OCI-LY7 (cell line): ENCODE measurements at regions not wholly inside any gene's neighbourhood (a gene's known extent, or its start where the extent isn't known, plus 50 kb on each side); places are given as distances from the start of the nearest gene placed in this dataset.

Experiments used
- BruUV-seq: library from RNA; stranded (reverse); fragments of 400-500 nt; replicated peaks from 2 replicates; lab custom pipeline; 2021; lab: Mats Ljungman, UMichigan
- CTCF ChIA-PET: fragments of 300-600 bp; sonication (Branson Sonifier 250); formaldehyde crosslinking; loops from one replicate; lab custom pipeline; 2022; ENCODE audit warnings: antibody characterized with exemption; ENCODE audit not compliant: unreplicated experiment; lab: Charles Lee
- POLR2A ChIA-PET: fragments of 300-600 bp; sonication (Branson Sonifier 250); formaldehyde crosslinking; loops from one replicate; lab custom pipeline; 2022; ENCODE audit warnings: antibody characterized with exemption; lab: Charles Lee
- DNase-seq: peaks from one replicate; pipeline ENCODE4 v3.0.0-alpha.2; 2015; ENCODE audit warnings: low spot score
- H2AFZ ChIP-seq: fragments of 200-600 bp; sonication (generic), shearing (Covaris generic); 2 replicates; pipeline ENCODE4 v1.6.1; 2014; ENCODE audit warnings: mild to moderate bottlenecking, antibody characterized with exemption, low read length, moderate library complexity
- H3K27ac ChIP-seq: fragments of 200-600 bp; sonication (generic); 2 replicates; pipeline ENCODE4 v1.5.1; 2014; ENCODE audit warnings: mixed run types, low read depth, mild to moderate bottlenecking, moderate library complexity, low read length, inconsistent platforms; ENCODE audit not compliant: poor library complexity, severe bottlenecking
- H3K36me3 ChIP-seq: fragments of 200-600 bp; sonication (generic); 2 replicates; pipeline ENCODE4 v1.6.1; 2014; ENCODE audit warnings: mild to moderate bottlenecking, antibody characterized with exemption, low read length, moderate library complexity, mixed read lengths; ENCODE audit not compliant: insufficient read depth
- H3K4me1 ChIP-seq: fragments of 200-600 bp; sonication (generic); 2 replicates; pipeline ENCODE4 v1.5.1; 2014; ENCODE audit warnings: mild to moderate bottlenecking, low read length; ENCODE audit not compliant: insufficient read depth, poor library complexity, severe bottlenecking
- H3K4me2 ChIP-seq: fragments of 200-600 bp; sonication (generic); 2 replicates; pipeline ENCODE4 v1.6.1; 2014; ENCODE audit warnings: mild to moderate bottlenecking, low read length
- H3K4me3 ChIP-seq: fragments of 200-600 bp; sonication (generic); 2 replicates; pipeline ENCODE4 v1.5.1; 2014; ENCODE audit warnings: mild to moderate bottlenecking, low read depth, low read length; ENCODE audit not compliant: poor library complexity, severe bottlenecking
- H3K79me2 ChIP-seq: fragments of 200-600 bp; sonication (generic); 2 replicates; pipeline ENCODE4 v1.6.1; 2016; ENCODE audit warnings: low read depth, mild to moderate bottlenecking, low read length, moderate library complexity, mixed read lengths; ENCODE audit not compliant: insufficient read depth
- H3K9me2 ChIP-seq: fragments of 200-600 bp; sonication (generic); 2 replicates; pipeline ENCODE4 v1.6.1; 2016; ENCODE audit warnings: mild to moderate bottlenecking, low read length, mixed read lengths; ENCODE audit not compliant: insufficient read depth
- H3K9me3 ChIP-seq: fragments of 200-600 bp; sonication (generic); 2 replicates; pipeline ENCODE4 v1.6.1; 2014; ENCODE audit warnings: mild to moderate bottlenecking, mixed run types, low read length, mixed read lengths
- H4K20me1 ChIP-seq: fragments of 200-600 bp; sonication (generic); 2 replicates; pipeline ENCODE4 v1.6.1; 2014; ENCODE audit warnings: mild to moderate bottlenecking, antibody characterized with exemption, low read length, moderate library complexity, mixed read lengths; ENCODE audit not compliant: insufficient read depth
- EZH2phosphoT487 ChIP-seq: fragments of 200-600 bp; sonication (generic); IDR thresholded peaks from 2 replicates; pipeline ENCODE4 v1.6.1; 2018; ENCODE audit warnings: low read depth, borderline replicate concordance, mild to moderate bottlenecking, mixed run types, antibody characterized with exemption, low read length, moderate library complexity, mixed read lengths
- intact Hi-C: fragments of 100-400 bp; cut with micrococcal nuclease; formaldehyde crosslinking; loops from one replicate; pipeline ENCODE4 v1.10.0; 2022; ENCODE audit not compliant: unreplicated experiment
- TF ChIP-seq, protein P1 (sequence below): fragments of 200-600 bp; sonication (generic); conservative IDR thresholded peaks from 2 replicates; pipeline ENCODE4 v1.5.1; 2014; ENCODE audit warnings: mild to moderate bottlenecking, antibody characterized with exemption, low read length, moderate library complexity, mixed read lengths

DNA sequence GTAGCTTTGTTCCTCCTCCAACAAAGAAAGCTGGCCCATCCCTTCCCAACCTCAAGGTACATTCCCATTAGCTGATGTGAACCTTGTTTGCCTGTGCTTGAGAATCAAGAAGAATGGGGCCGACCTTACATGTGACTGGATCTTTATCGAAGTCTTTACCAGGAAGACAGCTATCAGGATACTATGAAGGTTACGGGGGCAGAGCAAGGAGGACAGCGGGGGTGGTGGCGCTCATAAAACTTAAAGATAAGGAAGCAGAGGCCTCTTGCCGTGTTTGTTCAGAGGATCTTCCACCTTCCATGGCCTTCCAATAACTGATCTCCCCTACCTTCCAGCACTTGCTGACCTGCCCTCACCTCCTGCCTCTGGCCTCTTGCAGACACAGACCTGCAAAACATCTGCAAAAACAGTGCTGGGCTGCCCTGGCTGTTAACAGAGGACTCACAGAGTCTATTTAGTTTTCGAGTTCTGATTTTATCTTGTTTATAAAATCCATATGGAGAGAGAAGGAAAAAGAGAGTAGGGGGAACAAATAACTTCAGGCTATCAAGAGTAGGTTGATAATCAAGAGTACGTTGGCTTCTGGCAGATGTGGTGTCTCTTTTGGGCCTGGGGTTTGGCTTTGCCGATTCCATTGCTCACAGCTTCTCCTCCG is 198.0 kb downstream of the HUNK start:
- H3K9me3 ChIP-seq: no peaks in the 10 kb centered on the region
- POLR2A ChIA-PET: interaction anchor here (0.6 kb wide), 1 partner anchor 29 kb away, joined by 3 read pairs; no protein-coding TSS in a partner anchor
- no TSS peak for BruUV-seq
- no peaks in the 10 kb centered on the region for H4K20me1 ChIP-seq
- TF ChIP-seq, protein P1, sequence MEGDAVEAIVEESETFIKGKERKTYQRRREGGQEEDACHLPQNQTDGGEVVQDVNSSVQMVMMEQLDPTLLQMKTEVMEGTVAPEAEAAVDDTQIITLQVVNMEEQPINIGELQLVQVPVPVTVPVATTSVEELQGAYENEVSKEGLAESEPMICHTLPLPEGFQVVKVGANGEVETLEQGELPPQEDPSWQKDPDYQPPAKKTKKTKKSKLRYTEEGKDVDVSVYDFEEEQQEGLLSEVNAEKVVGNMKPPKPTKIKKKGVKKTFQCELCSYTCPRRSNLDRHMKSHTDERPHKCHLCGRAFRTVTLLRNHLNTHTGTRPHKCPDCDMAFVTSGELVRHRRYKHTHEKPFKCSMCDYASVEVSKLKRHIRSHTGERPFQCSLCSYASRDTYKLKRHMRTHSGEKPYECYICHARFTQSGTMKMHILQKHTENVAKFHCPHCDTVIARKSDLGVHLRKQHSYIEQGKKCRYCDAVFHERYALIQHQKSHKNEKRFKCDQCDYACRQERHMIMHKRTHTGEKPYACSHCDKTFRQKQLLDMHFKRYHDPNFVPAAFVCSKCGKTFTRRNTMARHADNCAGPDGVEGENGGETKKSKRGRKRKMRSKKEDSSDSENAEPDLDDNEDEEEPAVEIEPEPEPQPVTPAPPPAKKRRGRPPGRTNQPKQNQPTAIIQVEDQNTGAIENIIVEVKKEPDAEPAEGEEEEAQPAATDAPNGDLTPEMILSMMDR: no peak
- no peak overlapping the region for H3K27ac ChIP-seq
- intact Hi-C loops: no loop called here
- CTCF ChIA-PET: interaction anchor here (0.6 kb wide), 1 partner anchor 132 kb away, joined by 3 read pairs; no protein-coding TSS in a partner anchor
- no peak overlapping the region for H3K4me2 ChIP-seq
- H3K9me2 ChIP-seq: no peaks in the 10 kb centered on the region
- no peak overlapping the region for H2AFZ ChIP-seq
- H3K4me1 ChIP-seq: no peaks in the 10 kb centered on the region
- no peak for DNase-seq
- H3K36me3 ChIP-seq: no peaks in the 10 kb centered on the region
- H3K4me3 ChIP-seq: no peak overlapping the region
- H3K79me2 ChIP-seq: no peaks in the 10 kb centered on the region

GRCh38 chr21:32070126-32070525 is 197.3 kb downstream of the HUNK start:
- H3K4me1 ChIP-seq: no peaks in the 10 kb centered on the region
- H2AFZ ChIP-seq: no peak overlapping the region
- H3K4me2 ChIP-seq: no peak overlapping the region
- no peaks in the 10 kb centered on the region for H3K36me3 ChIP-seq
- H3K79me2 ChIP-seq: no peaks in the 10 kb centered on the region
- ChIA-PET CTCF (interaction anchor here (0.6 kb wide), 1 partner anchor 131 kb away, joined by 3 read pairs; no protein-coding TSS in a partner anchor), POLR2A (no interaction called here)
- no peak for TF ChIP-seq EZH2phosphoT487
- TF ChIP-seq, protein P1: no peak
- intact Hi-C loops: no loop called here
- no peaks in the 10 kb centered on the region for H3K9me2 ChIP-seq
- H3K27ac ChIP-seq: no peak overlapping the region
- H3K9me3 ChIP-seq: no peaks in the 10 kb centered on the region
- H3K4me3 ChIP-seq: no peak overlapping the region
- no peak for DNase-seq
- BruUV-seq: no TSS peak
- H4K20me1 ChIP-seq: no peaks in the 10 kb centered on the region

GRCh38 chr21:32065654-32066053 is 192.8 kb downstream of the HUNK start:
- Histone ChIP-seq H4K20me1 (no peaks in the 10 kb centered on the region), H3K9me2 (no peaks in the 10 kb centered on the region), H3K4me1 (no peaks in the 10 kb centered on the region), H3K79me2 (no peaks in the 10 kb centered on the region), H3K36me3 (no peaks in the 10 kb centered on the region), H3K4me3 (no peak overlapping the region), H3K9me3 (no peaks in the 10 kb centered on the region), H2AFZ (no peak overlapping the region), H3K27ac (no peak overlapping the region), H3K4me2 (no peak overlapping the region)
- ChIA-PET POLR2A (no interaction called here), CTCF (no interaction called here)
- intact Hi-C loops: no loop called here
- BruUV-seq: no TSS peak
- no peak for DNase-seq
- TF ChIP-seq, protein P1: no peak
- no peak for TF ChIP-seq EZH2phosphoT487
